IMR-90 (cell line): ENCODE measurements at regions not wholly inside any gene's neighbourhood (a gene's known extent, or its start where the extent isn't known, plus 50 kb on each side); places are given as distances from the start of the nearest gene placed in this dataset.

Experiments used
- ATAC-seq: fragments of 200-7000 bp; cut with Tn5 transposase; 2 replicates; pipeline ENCODE4 v1.9.1; 2020; ENCODE audit warnings: low read depth, mild to moderate bottlenecking, moderate library complexity
- BruUV-seq: library from RNA; stranded (reverse); fragments of 400-500 nt; replicated peaks from 2 replicates; lab custom pipeline; 2021; lab: Mats Ljungman, UMichigan
- CTCF ChIA-PET: fragments of 300-600 bp; formaldehyde crosslinking; extraction: SDS; loops from one replicate; lab custom pipeline; 2021; ENCODE audit warnings: antibody characterized with exemption; lab: Yijun Ruan, JAX
- POLR2A ChIA-PET: fragments of 300-600 bp; sonication (Branson Sonifier 250); formaldehyde crosslinking; loops from one replicate; lab custom pipeline; 2022; ENCODE audit warnings: antibody characterized with exemption; ENCODE audit not compliant: unreplicated experiment; lab: Charles Lee
- DNase-seq: peaks from one replicate; pipeline ENCODE4 v3.0.0; 2013
- H2AFZ ChIP-seq: replicated peaks from 2 replicates; pipeline ENCODE3; 2013; ENCODE audit warnings: low read length, mild to moderate bottlenecking; ENCODE audit not compliant: poor library complexity
- H2AK5ac ChIP-seq: 2 replicates; pipeline ENCODE4 v1.6.1; 2013; ENCODE audit warnings: low read depth, low read length, inconsistent platforms
- H2AK9ac ChIP-seq: replicated peaks from 2 replicates; pipeline ENCODE3; 2013; ENCODE audit warnings: mild to moderate bottlenecking, low read depth, low read length, moderate library complexity; ENCODE audit not compliant: poor library complexity
- H2BK120ac ChIP-seq: 2 replicates; pipeline ENCODE4 v1.6.1; 2013; ENCODE audit warnings: low read depth, low read length, inconsistent platforms
- H2BK15ac ChIP-seq: 3 replicates; pipeline ENCODE4 v1.6.1; 2013; ENCODE audit warnings: low read depth, low read length, inconsistent platforms
- H2BK20ac ChIP-seq: 2 replicates; pipeline ENCODE4 v1.6.1; 2013; ENCODE audit warnings: low read depth, mild to moderate bottlenecking, inconsistent platforms, low read length, moderate library complexity
- H2BK5ac ChIP-seq: 2 replicates; pipeline ENCODE4 v1.6.1; 2013; ENCODE audit warnings: mild to moderate bottlenecking, low read depth, low read length, inconsistent platforms; ENCODE audit not compliant: poor library complexity, severe bottlenecking
- H3K14ac ChIP-seq: replicated peaks from 2 replicates; pipeline ENCODE4 v1.6.1; 2013; ENCODE audit warnings: low read depth, low read length, inconsistent platforms
- H3K18ac ChIP-seq: 2 replicates; pipeline ENCODE4 v1.6.1; 2013; ENCODE audit warnings: low read depth, low read length, control low read depth
- H3K23ac ChIP-seq: 2 replicates; pipeline ENCODE4 v1.6.1; 2013; ENCODE audit warnings: low read depth, low read length, inconsistent platforms
- H3K27ac ChIP-seq: 2 replicates; pipeline ENCODE4 v1.5.1; 2013; ENCODE audit warnings: mild to moderate bottlenecking, control low read depth, low read length; ENCODE audit not compliant: insufficient read depth
- H3K27me3 ChIP-seq: 2 replicates; pipeline ENCODE4 v1.6.1; 2013; ENCODE audit warnings: low read length; ENCODE audit not compliant: control insufficient read depth, insufficient read depth
- H3K36me3 ChIP-seq: 2 replicates; pipeline ENCODE4 v1.6.1; 2013; ENCODE audit warnings: low read length, mixed read lengths; ENCODE audit not compliant: control insufficient read depth, insufficient read depth
- H3K4ac ChIP-seq: 2 replicates; pipeline ENCODE4 v1.6.1; 2013; ENCODE audit warnings: low read depth, low read length, inconsistent platforms
- H3K4me1 ChIP-seq: 2 replicates; pipeline ENCODE4 v1.6.1; 2013; ENCODE audit warnings: low read length, mixed read lengths; ENCODE audit not compliant: control insufficient read depth, insufficient read depth
- H3K4me2 ChIP-seq: 2 replicates; pipeline ENCODE4 v1.6.1; 2013; ENCODE audit warnings: low read depth, mild to moderate bottlenecking, control low read depth, low read length, moderate library complexity
- H3K4me3 ChIP-seq: 2 replicates; pipeline ENCODE4 v1.5.1; 2013; ENCODE audit warnings: low read depth, mild to moderate bottlenecking, control low read depth, low read length, moderate library complexity; ENCODE audit not compliant: insufficient read depth
- H3K56ac ChIP-seq: 2 replicates; pipeline ENCODE4 v1.6.1; 2013; ENCODE audit warnings: low read length, inconsistent platforms; ENCODE audit not compliant: insufficient read depth; ENCODE audit errors: extremely low read depth
- H3K79me1 ChIP-seq, 2 experiments: 2 replicates each; pipeline ENCODE4 v1.6.1; 2013; ENCODE audit warnings: low read length in 2 of 2, inconsistent platforms in 1 of 2, low read depth in 1 of 2
- H3K9ac ChIP-seq: 2 replicates; pipeline ENCODE4 v1.6.1; 2013; ENCODE audit warnings: low read depth, low read length, control low read depth
- H3K9me1 ChIP-seq: 2 replicates; pipeline ENCODE4 v1.6.1; 2013; ENCODE audit warnings: low read length, inconsistent platforms; ENCODE audit not compliant: insufficient read depth
- H3K9me3 ChIP-seq: 2 replicates; pipeline ENCODE4 v1.6.1; 2013; ENCODE audit warnings: low read length; ENCODE audit not compliant: control insufficient read depth, insufficient read depth
- H4K20me1 ChIP-seq: 2 replicates; pipeline ENCODE4 v1.6.1; 2013; ENCODE audit warnings: low read length, inconsistent platforms; ENCODE audit not compliant: insufficient read depth
- H4K5ac ChIP-seq: 2 replicates; pipeline ENCODE4 v1.6.1; 2013; ENCODE audit warnings: mild to moderate bottlenecking, low read depth, low read length, control low read depth
- H4K8ac ChIP-seq, 2 experiments: 2 replicates each; pipeline ENCODE4 v1.6.1; 2013; ENCODE audit warnings: low read depth in 2 of 2, low read length in 2 of 2, control low read depth in 1 of 2, inconsistent platforms in 1 of 2
- H4K91ac ChIP-seq: 2 replicates; pipeline ENCODE4 v1.6.1; 2013; ENCODE audit warnings: low read depth, low read length, inconsistent platforms; ENCODE audit not compliant: insufficient read depth
- BHLHE40 ChIP-seq: fragments of 150-350 bp; IDR thresholded peaks from 2 replicates; pipeline ENCODE4 v1.6.1; 2016; ENCODE audit warnings: mild to moderate bottlenecking, low read depth, low read length
- CEBPB ChIP-seq: IDR thresholded peaks from 2 replicates; pipeline ENCODE4 v1.6.1; 2012; ENCODE audit warnings: low read depth, low read length, improper control_type of control experiment
- CHD1 ChIP-seq: IDR thresholded peaks from 2 replicates; pipeline ENCODE4 v1.6.1; 2012; ENCODE audit warnings: low read depth, low read length, improper control_type of control experiment
- FOS ChIP-seq: fragments of 150-350 bp; IDR thresholded peaks from 2 replicates; pipeline ENCODE4 v1.6.1; 2016; ENCODE audit warnings: low read depth, low read length
- MAFK ChIP-seq: IDR thresholded peaks from 2 replicates; pipeline ENCODE4 v1.6.1; 2012; ENCODE audit warnings: low read depth, low read length, improper control_type of control experiment
- MAZ ChIP-seq: IDR thresholded peaks from 2 replicates; pipeline ENCODE4 v1.6.1; 2012; ENCODE audit warnings: low read depth, mild to moderate bottlenecking, low read length, improper control_type of control experiment, moderate library complexity, borderline replicate concordance
- MXI1 ChIP-seq: IDR thresholded peaks from 2 replicates; pipeline ENCODE4 v1.6.1; 2012; ENCODE audit warnings: low read depth, mild to moderate bottlenecking, low read length, moderate library complexity, borderline replicate concordance
- NFE2L2 ChIP-seq: fragments of 150-350 bp; IDR thresholded peaks from 2 replicates; pipeline ENCODE4 v1.6.1; 2016; ENCODE audit warnings: low read depth, mild to moderate bottlenecking, low read length
- POLR2A ChIP-seq: IDR thresholded peaks from 2 replicates; pipeline ENCODE4 v1.6.1; 2012; ENCODE audit warnings: mild to moderate bottlenecking, low read depth, low read length
- RAD21 ChIP-seq: IDR thresholded peaks from 2 replicates; pipeline ENCODE4 v1.6.1; 2012; ENCODE audit warnings: low read length, improper control_type of control experiment
- RCOR1 ChIP-seq: IDR thresholded peaks from 2 replicates; pipeline ENCODE4 v1.6.1; 2012; ENCODE audit warnings: mild to moderate bottlenecking, low read length, improper control_type of control experiment; ENCODE audit not compliant: insufficient replicate concordance
- RFX5 ChIP-seq: IDR thresholded peaks from 2 replicates; pipeline ENCODE4 v1.8.0; 2012; ENCODE audit warnings: low read depth, mild to moderate bottlenecking, low read length, moderate library complexity
- SMC3 ChIP-seq: fragments of 150-350 bp; IDR thresholded peaks from 2 replicates; pipeline ENCODE4 v1.6.1; 2016; ENCODE audit warnings: low read depth, mild to moderate bottlenecking, antibody characterized with exemption, low read length, moderate library complexity
- WGBS, 2 experiments: methylation state at CpG; one replicate each; pipeline versions ENCODE4 v1.1.5 to v1.1.7; 2013; ENCODE audit warnings: missing lambda C conversion rate in 2 of 2; ENCODE audit not compliant: insufficient read length in 1 of 2; ENCODE audit errors: extremely low coverage in 2 of 2; 5-methylcytosine and 5-hydroxymethylcytosine counted together
- dilution Hi-C: fragments of 300-500 bp; cut with HindIII; formaldehyde crosslinking; loops from one replicate; pipeline ENCODE4 v1.14.3; 2018; ENCODE audit warnings: low sequenced_read_pairs; ENCODE audit not compliant: unreplicated experiment
- in situ Hi-C: fragments of 300-500 bp; cut with MboI; formaldehyde crosslinking; loops from 3 replicates; pipeline ENCODE4 v1.14.3; 2019; ENCODE audit warnings: low sequenced_read_pairs, inconsistent platforms, mixed read lengths
- intact Hi-C: fragments of 100-400 bp; cut with micrococcal nuclease; formaldehyde crosslinking; loops from 2 replicates; pipeline ENCODE4 v1.10.0; 2022
- TF ChIP-seq, protein P1 (sequence below): fragments of 150-350 bp; IDR thresholded peaks from 2 replicates; pipeline ENCODE4 v1.6.1; 2016; ENCODE audit warnings: low read depth, mild to moderate bottlenecking, low read length, moderate library complexity, borderline replicate concordance
- TF ChIP-seq, protein P2 (sequence below): fragments of 150-350 bp; IDR thresholded peaks from 2 replicates; pipeline ENCODE4 v1.6.1; 2017; ENCODE audit warnings: mild to moderate bottlenecking, antibody characterized with exemption, low read length, low read depth
- TF ChIP-seq, protein P3 (sequence below): conservative IDR thresholded peaks from 2 replicates; pipeline ENCODE4 v1.5.1; 2012; ENCODE audit warnings: mild to moderate bottlenecking, low read depth, low read length, improper control_type of control experiment

DNA sequence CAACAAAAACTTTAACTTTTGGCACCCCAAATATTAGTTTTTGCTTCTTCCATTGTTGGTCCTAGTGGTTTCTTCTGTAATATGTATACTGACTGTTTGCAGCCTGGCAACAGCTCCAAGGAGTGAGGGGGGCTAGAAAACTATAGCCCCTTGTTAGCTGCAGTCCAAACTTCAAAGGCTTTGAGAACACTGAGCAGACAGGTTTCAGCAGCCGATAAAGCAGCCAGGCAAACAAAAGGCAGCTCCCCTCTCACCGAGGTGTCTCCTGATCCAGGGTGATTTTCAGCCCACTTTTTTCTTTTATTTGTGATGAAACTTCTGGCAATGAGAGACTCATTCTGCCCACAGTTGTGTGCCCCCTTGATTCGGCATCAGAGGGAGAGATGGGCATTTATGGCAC lies 80.7 kb downstream of the OLIG3 start:
- no peak overlapping the region for H3K4me3 ChIP-seq
- no peak overlapping the region for H3K4me2 ChIP-seq
- H3K23ac ChIP-seq: no peak overlapping the region
- no peaks in the 10 kb centered on the region for H3K4me1 ChIP-seq
- H2AFZ ChIP-seq: no peak overlapping the region
- no peak overlapping the region for H2BK120ac ChIP-seq
- H3K9me1 ChIP-seq: no peaks in the 10 kb centered on the region
- no peak overlapping the region for H4K5ac ChIP-seq
- H4K91ac ChIP-seq: no peak overlapping the region
- no peak overlapping the region for H2AK5ac ChIP-seq
- TF ChIP-seq BHLHE40 (no peak), FOS (no peak), POLR2A (no peak), RAD21 (no peak), SMC3 (no peak), CHD1 (no peak), RCOR1 (no peak), MAZ (no peak), CEBPB (no peak), RFX5 (no peak), MXI1 (no peak), NFE2L2 (no peak), MAFK (no peak)
- TF ChIP-seq, protein P1, sequence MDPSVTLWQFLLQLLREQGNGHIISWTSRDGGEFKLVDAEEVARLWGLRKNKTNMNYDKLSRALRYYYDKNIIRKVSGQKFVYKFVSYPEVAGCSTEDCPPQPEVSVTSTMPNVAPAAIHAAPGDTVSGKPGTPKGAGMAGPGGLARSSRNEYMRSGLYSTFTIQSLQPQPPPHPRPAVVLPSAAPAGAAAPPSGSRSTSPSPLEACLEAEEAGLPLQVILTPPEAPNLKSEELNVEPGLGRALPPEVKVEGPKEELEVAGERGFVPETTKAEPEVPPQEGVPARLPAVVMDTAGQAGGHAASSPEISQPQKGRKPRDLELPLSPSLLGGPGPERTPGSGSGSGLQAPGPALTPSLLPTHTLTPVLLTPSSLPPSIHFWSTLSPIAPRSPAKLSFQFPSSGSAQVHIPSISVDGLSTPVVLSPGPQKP: no peak
- TF ChIP-seq, protein P2, sequence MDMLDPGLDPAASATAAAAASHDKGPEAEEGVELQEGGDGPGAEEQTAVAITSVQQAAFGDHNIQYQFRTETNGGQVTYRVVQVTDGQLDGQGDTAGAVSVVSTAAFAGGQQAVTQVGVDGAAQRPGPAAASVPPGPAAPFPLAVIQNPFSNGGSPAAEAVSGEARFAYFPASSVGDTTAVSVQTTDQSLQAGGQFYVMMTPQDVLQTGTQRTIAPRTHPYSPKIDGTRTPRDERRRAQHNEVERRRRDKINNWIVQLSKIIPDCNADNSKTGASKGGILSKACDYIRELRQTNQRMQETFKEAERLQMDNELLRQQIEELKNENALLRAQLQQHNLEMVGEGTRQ: no peak
- TF ChIP-seq, protein P3, sequence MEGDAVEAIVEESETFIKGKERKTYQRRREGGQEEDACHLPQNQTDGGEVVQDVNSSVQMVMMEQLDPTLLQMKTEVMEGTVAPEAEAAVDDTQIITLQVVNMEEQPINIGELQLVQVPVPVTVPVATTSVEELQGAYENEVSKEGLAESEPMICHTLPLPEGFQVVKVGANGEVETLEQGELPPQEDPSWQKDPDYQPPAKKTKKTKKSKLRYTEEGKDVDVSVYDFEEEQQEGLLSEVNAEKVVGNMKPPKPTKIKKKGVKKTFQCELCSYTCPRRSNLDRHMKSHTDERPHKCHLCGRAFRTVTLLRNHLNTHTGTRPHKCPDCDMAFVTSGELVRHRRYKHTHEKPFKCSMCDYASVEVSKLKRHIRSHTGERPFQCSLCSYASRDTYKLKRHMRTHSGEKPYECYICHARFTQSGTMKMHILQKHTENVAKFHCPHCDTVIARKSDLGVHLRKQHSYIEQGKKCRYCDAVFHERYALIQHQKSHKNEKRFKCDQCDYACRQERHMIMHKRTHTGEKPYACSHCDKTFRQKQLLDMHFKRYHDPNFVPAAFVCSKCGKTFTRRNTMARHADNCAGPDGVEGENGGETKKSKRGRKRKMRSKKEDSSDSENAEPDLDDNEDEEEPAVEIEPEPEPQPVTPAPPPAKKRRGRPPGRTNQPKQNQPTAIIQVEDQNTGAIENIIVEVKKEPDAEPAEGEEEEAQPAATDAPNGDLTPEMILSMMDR: no peak
- BruUV-seq: no TSS peak
- POLR2A ChIA-PET: no interaction called here
- no peak overlapping the region for H2BK20ac ChIP-seq
- H3K27me3 ChIP-seq: peaks cover 17% of the 10 kb centered on the region
- H3K4ac ChIP-seq: no peak overlapping the region
- H2BK15ac ChIP-seq: no peak overlapping the region
- H3K27ac ChIP-seq: no peak overlapping the region
- ATAC-seq: no peak
- DNase-seq: no peak
- H3K9me3 ChIP-seq: no peaks in the 10 kb centered on the region
- no peak overlapping the region for H2AK9ac ChIP-seq
- H4K8ac ChIP-seq: no peak overlapping the region
- in situ Hi-C loops (no loop called here), intact Hi-C loops (loop anchor here (10.0 kb wide), 1 partner anchor 279 kb away; no protein-coding TSS in a partner anchor), dilution Hi-C loops (no loop called here)
- no peak overlapping the region for H2BK5ac ChIP-seq
- H3K79me1 ChIP-seq: no peaks in the 10 kb centered on the region
- H3K14ac ChIP-seq: no peak overlapping the region
- H3K18ac ChIP-seq: no peak overlapping the region
- 33% methylated on average over 1 of the region's 3 CpGs; no CpG with 5 or more reads in 1 of the 2 experiments for WGBS, 2 experiments
- H3K56ac ChIP-seq: no peak overlapping the region
- H4K20me1 ChIP-seq: no peaks in the 10 kb centered on the region
- no peak overlapping the region for H3K9ac ChIP-seq
- no peaks in the 10 kb centered on the region for H3K36me3 ChIP-seq
- CTCF ChIA-PET: no interaction called here
